WERI-Rb-1 (cell line): ENCODE measurements at regions not wholly inside any gene's neighbourhood (a gene's known extent, or its start where the extent isn't known, plus 50 kb on each side); places are given as distances from the start of the nearest gene placed in this dataset.

ENCODE experiments used
- DNase-seq: peaks from one replicate; pipeline ENCODE4 v3.0.0-alpha.2; 2020
- H3K27ac ChIP-seq: fragments of 250-450 bp; sonication (Bioruptor Pico); 2 replicates; pipeline ENCODE4 v1.5.1; 2020; ENCODE audit warnings: mild to moderate bottlenecking, moderate library complexity
- H3K27me3 ChIP-seq: fragments of 250-450 bp; sonication (Bioruptor Pico); 2 replicates; pipeline ENCODE4 v1.5.1; 2021; ENCODE audit warnings: mild to moderate bottlenecking, low read depth, moderate library complexity; ENCODE audit not compliant: insufficient read depth, severe bottlenecking
- H3K36me3 ChIP-seq: fragments of 250-450 bp; sonication (Bioruptor Pico); 2 replicates; pipeline ENCODE4 v1.5.1; 2020; ENCODE audit warnings: mild to moderate bottlenecking, moderate library complexity
- H3K4me3 ChIP-seq: 2 replicates; pipeline ENCODE4 v1.5.1; 2011; ENCODE audit warnings: low read depth, mild to moderate bottlenecking, control low read depth, low read length
- H3K9me3 ChIP-seq: fragments of 250-450 bp; sonication (Bioruptor Pico); 2 replicates; pipeline ENCODE4 v1.5.1; 2021; ENCODE audit warnings: mild to moderate bottlenecking, moderate library complexity; ENCODE audit not compliant: severe bottlenecking
- TF ChIP-seq, protein P1 (sequence below): IDR thresholded peaks from 2 replicates; pipeline ENCODE4 v1.5.1; 2011; ENCODE audit warnings: low read depth, mild to moderate bottlenecking, control low read depth, inconsistent platforms, low read length

DNA sequence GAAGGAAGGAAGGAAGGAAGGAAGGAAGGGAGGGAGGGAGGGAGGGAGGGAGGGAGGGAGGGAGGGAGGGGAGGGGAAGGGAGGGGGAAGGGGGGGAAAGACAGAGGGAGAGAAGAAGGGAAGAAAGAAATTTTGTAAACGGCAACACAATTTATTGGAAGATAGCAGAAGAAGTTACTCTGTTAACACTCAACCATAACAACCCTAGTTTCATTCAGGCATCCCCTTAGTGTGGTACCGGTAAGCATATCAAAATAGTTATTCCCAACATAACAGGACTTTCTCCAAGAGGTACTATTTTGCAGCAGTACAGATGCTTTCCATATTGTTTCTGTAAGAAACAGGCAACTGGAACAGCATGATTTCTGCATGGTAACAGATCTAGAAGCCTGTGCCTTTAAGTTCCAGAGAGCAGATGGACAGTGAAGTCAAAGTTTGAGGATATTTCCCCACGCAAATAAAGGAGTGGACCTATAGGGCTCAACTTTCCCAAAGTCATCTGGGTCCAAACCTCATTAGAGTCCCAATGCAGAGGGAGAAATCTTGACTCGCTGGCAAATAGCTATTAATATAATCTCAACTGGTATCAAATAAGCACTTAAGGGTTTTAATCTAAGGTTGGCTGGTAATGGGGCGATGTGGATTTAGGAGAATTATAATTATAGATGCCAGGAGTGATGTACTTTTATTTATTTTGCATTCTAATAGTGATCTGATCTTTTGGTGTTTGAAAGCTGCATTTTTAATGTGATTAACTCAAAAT is 69.4 kb downstream of the TENT5A start:
- Histone ChIP-seq H3K9me3 (no peaks in the 10 kb centered on the region), H3K36me3 (no peaks in the 10 kb centered on the region), H3K27me3 (no peaks in the 10 kb centered on the region), H3K27ac (no peak overlapping the region), H3K4me3 (no peak overlapping the region)
- TF ChIP-seq, protein P1, sequence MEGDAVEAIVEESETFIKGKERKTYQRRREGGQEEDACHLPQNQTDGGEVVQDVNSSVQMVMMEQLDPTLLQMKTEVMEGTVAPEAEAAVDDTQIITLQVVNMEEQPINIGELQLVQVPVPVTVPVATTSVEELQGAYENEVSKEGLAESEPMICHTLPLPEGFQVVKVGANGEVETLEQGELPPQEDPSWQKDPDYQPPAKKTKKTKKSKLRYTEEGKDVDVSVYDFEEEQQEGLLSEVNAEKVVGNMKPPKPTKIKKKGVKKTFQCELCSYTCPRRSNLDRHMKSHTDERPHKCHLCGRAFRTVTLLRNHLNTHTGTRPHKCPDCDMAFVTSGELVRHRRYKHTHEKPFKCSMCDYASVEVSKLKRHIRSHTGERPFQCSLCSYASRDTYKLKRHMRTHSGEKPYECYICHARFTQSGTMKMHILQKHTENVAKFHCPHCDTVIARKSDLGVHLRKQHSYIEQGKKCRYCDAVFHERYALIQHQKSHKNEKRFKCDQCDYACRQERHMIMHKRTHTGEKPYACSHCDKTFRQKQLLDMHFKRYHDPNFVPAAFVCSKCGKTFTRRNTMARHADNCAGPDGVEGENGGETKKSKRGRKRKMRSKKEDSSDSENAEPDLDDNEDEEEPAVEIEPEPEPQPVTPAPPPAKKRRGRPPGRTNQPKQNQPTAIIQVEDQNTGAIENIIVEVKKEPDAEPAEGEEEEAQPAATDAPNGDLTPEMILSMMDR = no peak
- no peak for DNase-seq

GRCh38 chr6:81682235-81682795 is 70.2 kb downstream of the TENT5A start:
- no peaks in the 10 kb centered on the region for H3K9me3 ChIP-seq
- H3K27me3 ChIP-seq = no peaks in the 10 kb centered on the region
- H3K36me3 ChIP-seq = no peaks in the 10 kb centered on the region
- TF ChIP-seq, protein P1 = no peak
- H3K4me3 ChIP-seq = no peak overlapping the region
- no peak overlapping the region for H3K27ac ChIP-seq
- no peak for DNase-seq

- TF ChIP-seq, protein P1 = no peak
- no peaks in the 10 kb centered on the region for H3K27me3 ChIP-seq
- no peak overlapping the region for H3K27ac ChIP-seq
- H3K9me3 ChIP-seq = no peaks in the 10 kb centered on the region
- H3K36me3 ChIP-seq = no peaks in the 10 kb centered on the region
- H3K4me3 ChIP-seq = no peak overlapping the region
- no peak for DNase-seq
These were observed 83.0 kb downstream of the TENT5A start for GRCh38 chr6:81669445-81669844.

DNA sequence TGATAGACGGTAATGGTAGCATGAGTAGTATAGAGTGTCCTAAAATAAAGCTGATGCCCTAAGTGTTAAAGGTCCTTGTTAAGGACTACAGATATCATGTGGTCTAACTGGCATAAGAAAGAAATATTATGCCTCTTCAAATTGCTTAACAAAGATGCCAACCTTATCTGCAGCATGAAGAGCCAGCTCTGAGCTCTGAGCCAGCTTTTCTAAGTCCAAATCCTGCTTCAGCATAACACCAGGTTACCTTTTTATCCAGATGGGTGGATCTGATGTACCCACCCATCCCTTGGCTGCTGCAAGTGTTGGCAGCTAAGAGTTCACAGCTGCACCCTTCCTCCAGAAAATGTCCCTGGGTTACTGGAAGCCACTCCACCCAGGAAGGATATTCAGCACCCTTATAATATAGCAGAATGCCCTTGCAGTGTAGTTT is 83.8 kb downstream of the TENT5A start:
- Histone ChIP-seq H3K9me3 (no peaks in the 10 kb centered on the region), H3K27ac (no peak overlapping the region), H3K36me3 (no peaks in the 10 kb centered on the region), H3K4me3 (no peak overlapping the region), H3K27me3 (no peaks in the 10 kb centered on the region)
- TF ChIP-seq, protein P1 = no peak
- DNase-seq = no peak

DNA sequence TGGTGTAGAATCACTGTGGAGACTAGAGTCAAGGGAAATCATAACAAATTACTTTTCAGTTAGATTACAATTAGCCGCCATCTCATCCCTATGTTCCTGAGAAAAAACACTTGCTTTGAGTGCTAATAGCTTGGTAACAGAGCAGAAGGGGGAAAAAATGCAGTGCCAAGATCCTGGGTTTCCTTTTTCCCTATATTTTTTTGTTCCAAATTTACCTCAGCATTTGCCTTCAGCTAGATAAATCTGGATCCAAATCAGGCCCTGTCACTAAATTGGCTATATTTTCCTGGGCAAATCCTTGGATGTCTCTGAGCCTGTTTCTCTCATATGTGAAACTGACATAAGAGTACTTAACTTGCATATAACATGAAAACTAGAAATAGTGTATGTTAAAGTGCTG is 86.0 kb downstream of the TENT5A start:
- DNase-seq = no peak
- no peak overlapping the region for H3K4me3 ChIP-seq
- no peaks in the 10 kb centered on the region for H3K27me3 ChIP-seq
- no peaks in the 10 kb centered on the region for H3K9me3 ChIP-seq
- TF ChIP-seq, protein P1 = no peak
- no peaks in the 10 kb centered on the region for H3K36me3 ChIP-seq
- no peak overlapping the region for H3K27ac ChIP-seq
